Neural cell (in vitro differentiated cells): ENCODE measurements at regions not wholly inside any gene's neighbourhood (a gene's known extent, or its start where the extent isn't known, plus 50 kb on each side); places are given as distances from the start of the nearest gene placed in this dataset.

Experiments used
- H2AFZ ChIP-seq: fragments of 200-600, 300-800 bp; sonication (generic), shearing (Covaris generic); 2 replicates; pipeline ENCODE4 v1.6.0; 2014; ENCODE audit warnings: low read depth, mild to moderate bottlenecking, antibody characterized with exemption, low read length, moderate library complexity
- H3F3A ChIP-seq: fragments of 200-600 bp; shearing (Covaris generic); 2 replicates; pipeline ENCODE4 v1.6.1; 2016; ENCODE audit warnings: mild to moderate bottlenecking, moderate library complexity, mixed read lengths, antibody characterized with exemption, low read length; ENCODE audit not compliant: insufficient read depth, poor library complexity, severe bottlenecking
- H3K27ac ChIP-seq: fragments of 200-600, 300-800 bp; sonication (generic), shearing (Covaris generic); 2 replicates; pipeline ENCODE4 v1.5.1; 2014; ENCODE audit warnings: mild to moderate bottlenecking, low read length, moderate library complexity
- H3K27me3 ChIP-seq: fragments of 300-800, 200-600 bp; sonication (generic), shearing (Covaris generic); 2 replicates; pipeline ENCODE4 v1.6.0; 2014; ENCODE audit warnings: mild to moderate bottlenecking, low read depth, low read length, moderate library complexity; ENCODE audit not compliant: insufficient read depth
- H3K36me3 ChIP-seq: fragments of 300-800, 200-600 bp; sonication (generic), shearing (Covaris generic); 2 replicates; pipeline ENCODE4 v1.5.1; 2014; ENCODE audit warnings: mild to moderate bottlenecking, antibody characterized with exemption, low read length, moderate library complexity; ENCODE audit not compliant: insufficient read depth
- H3K4me2 ChIP-seq: fragments of 300-800, 200-600 bp; sonication (generic), shearing (Covaris generic); 2 replicates; pipeline ENCODE4 v1.6.0; 2014; ENCODE audit warnings: mild to moderate bottlenecking, low read length
- H3K4me3 ChIP-seq: fragments of 300-800, 200-600 bp; sonication (generic), shearing (Covaris generic); 2 replicates; pipeline ENCODE4 v1.5.1; 2014; ENCODE audit warnings: mild to moderate bottlenecking, low read length, moderate library complexity
- H3K79me2 ChIP-seq: fragments of 200-600 bp; shearing (Covaris generic); replicated peaks from 2 replicates; pipeline ENCODE4 v1.6.0; 2014; ENCODE audit warnings: mild to moderate bottlenecking, low read length, moderate library complexity; ENCODE audit not compliant: insufficient read depth
- H3K9ac ChIP-seq: fragments of 300-800, 200-600 bp; sonication (generic), shearing (Covaris generic); 2 replicates; pipeline ENCODE4 v1.6.1; 2016; ENCODE audit warnings: mild to moderate bottlenecking, low read length, mixed read lengths
- H3K9me2 ChIP-seq: fragments of 200-600 bp; shearing (Covaris generic); 2 replicates; pipeline ENCODE4 v1.6.1; 2016; ENCODE audit warnings: mild to moderate bottlenecking, low read length, mixed read lengths; ENCODE audit not compliant: insufficient read depth
- H3K9me3 ChIP-seq: fragments of 200-600, 300-800 bp; sonication (generic), shearing (Covaris generic); 2 replicates; pipeline ENCODE4 v1.6.1; 2016; ENCODE audit warnings: mild to moderate bottlenecking, mixed run types, low read length, moderate library complexity, mixed read lengths
- H4K20me1 ChIP-seq: fragments of 200-600 bp; shearing (Covaris generic); 2 replicates; pipeline ENCODE4 v1.6.1; 2016; ENCODE audit warnings: mild to moderate bottlenecking, mixed run types; ENCODE audit not compliant: insufficient read depth
- CTCF ChIP-seq: fragments of 450-650 bp; IDR thresholded peaks from 2 replicates; pipeline ENCODE4 v1.5.1; 2014; ENCODE audit warnings: antibody characterized with exemption, mild to moderate bottlenecking, moderate library complexity; ENCODE audit not compliant: poor library complexity, severe bottlenecking
- EP300 ChIP-seq: fragments of 450-650 bp; conservative IDR thresholded peaks from 2 replicates; pipeline ENCODE4 v1.6.1; 2014; ENCODE audit warnings: antibody characterized with exemption, mild to moderate bottlenecking, moderate library complexity; ENCODE audit not compliant: poor library complexity, severe bottlenecking
- EZH2 ChIP-seq: fragments of 200-600, 300-800 bp; shearing (Covaris generic), sonication (generic); IDR thresholded peaks from 2 replicates; pipeline ENCODE4 v1.6.1; 2014; ENCODE audit warnings: antibody characterized with exemption, low read length, borderline replicate concordance, mild to moderate bottlenecking; ENCODE audit not compliant: insufficient read depth, poor library complexity, severe bottlenecking
- MXI1 ChIP-seq: fragments of 450-650 bp; conservative IDR thresholded peaks from 2 replicates; pipeline ENCODE4 v1.6.1; 2014; ENCODE audit warnings: antibody characterized with exemption, mild to moderate bottlenecking; ENCODE audit not compliant: poor library complexity, severe bottlenecking
- POLR2AphosphoS5 ChIP-seq: IDR thresholded peaks from 2 replicates; pipeline ENCODE4 v1.6.1; 2012
- RAD21 ChIP-seq: fragments of 450-650 bp; conservative IDR thresholded peaks from 2 replicates; pipeline ENCODE4 v1.6.1; 2014; ENCODE audit warnings: antibody characterized with exemption, mild to moderate bottlenecking, moderate library complexity
- REST ChIP-seq: IDR thresholded peaks from 2 replicates; pipeline ENCODE4 v1.6.1; 2012; ENCODE audit warnings: borderline replicate concordance
- SMC3 ChIP-seq: fragments of 450-650 bp; conservative IDR thresholded peaks from 2 replicates; pipeline ENCODE4 v1.6.1; 2014; ENCODE audit warnings: antibody characterized with exemption, mild to moderate bottlenecking, moderate library complexity; ENCODE audit not compliant: poor library complexity
- TAF1 ChIP-seq: IDR thresholded peaks from 2 replicates; pipeline ENCODE4 v1.6.1; 2012; ENCODE audit warnings: low read depth

- Histone ChIP-seq H3K27ac (no peak overlapping the region), H3F3A (no peaks in the 10 kb centered on the region), H3K4me2 (no peak overlapping the region), H3K27me3 (no peaks in the 10 kb centered on the region), H3K9me2 (no peaks in the 10 kb centered on the region), H2AFZ (no peak overlapping the region), H3K9ac (no peak overlapping the region), H3K36me3 (no peaks in the 10 kb centered on the region), H3K4me3 (no peak overlapping the region), H4K20me1 (no peaks in the 10 kb centered on the region), H3K79me2 (no peaks in the 10 kb centered on the region), H3K9me3 (no peaks in the 10 kb centered on the region)
- TF ChIP-seq TAF1 (no peak), SMC3 (no peak), RAD21 (no peak), MXI1 (no peak), CTCF (no peak)
Observed at GRCh38 chr4:60809486-60809800, 390.7 kb upstream of the ADGRL3 start.

GRCh38 chr4:60812811-60813210 lies 387.3 kb upstream of the ADGRL3 start:
- Histone ChIP-seq H3K9me3 (no peaks in the 10 kb centered on the region), H3K9ac (no peak overlapping the region), H3K4me2 (no peak overlapping the region), H3K79me2 (no peaks in the 10 kb centered on the region), H3K4me3 (no peak overlapping the region), H3F3A (no peaks in the 10 kb centered on the region), H4K20me1 (no peaks in the 10 kb centered on the region), H3K27ac (no peak overlapping the region), H3K27me3 (no peaks in the 10 kb centered on the region), H3K36me3 (no peaks in the 10 kb centered on the region), H3K9me2 (no peaks in the 10 kb centered on the region), H2AFZ (no peak overlapping the region)
- TF ChIP-seq TAF1 (no peak), CTCF (no peak), EZH2 (no peak), RAD21 (no peak), POLR2AphosphoS5 (no peak), SMC3 (no peak), EP300 (no peak)

- Histone ChIP-seq H3K4me3 (no peak overlapping the region), H3K27me3 (no peaks in the 10 kb centered on the region), H4K20me1 (no peaks in the 10 kb centered on the region), H3K27ac (no peak overlapping the region), H3K9ac (no peak overlapping the region), H3F3A (no peaks in the 10 kb centered on the region), H3K36me3 (no peaks in the 10 kb centered on the region), H3K9me3 (no peaks in the 10 kb centered on the region), H2AFZ (no peak overlapping the region), H3K9me2 (no peaks in the 10 kb centered on the region), H3K4me2 (no peak overlapping the region), H3K79me2 (no peaks in the 10 kb centered on the region)
- TF ChIP-seq TAF1: no peak
- TF ChIP-seq EP300: no peak
- TF ChIP-seq EZH2: no peak
- TF ChIP-seq RAD21: no peak
- no peak for TF ChIP-seq POLR2AphosphoS5
- TF ChIP-seq REST: no peak
- no peak for TF ChIP-seq CTCF
- no peak for TF ChIP-seq MXI1
- TF ChIP-seq SMC3: no peak
Observed at GRCh38 chr4:60814549-60814948, 385.6 kb upstream of the ADGRL3 start.
